GM23338 (cell line): ENCODE measurements at regions not wholly inside any gene's neighbourhood (a gene's known extent, or its start where the extent isn't known, plus 50 kb on each side); places are given as distances from the start of the nearest gene placed in this dataset.
A peak's percentile ranks its signal among the peaks of the same experiment; 100 is the strongest.

Experiments
- ATAC-seq: fragments of 200-7000 bp; cut with Tn5 transposase; 3 replicates; pipeline ENCODE4 v1.9.1; 2020
- DNase-seq: peaks from one replicate; pipeline ENCODE4 v3.0.0-alpha.2; 2015; ENCODE audit warnings: low spot score
- H2AFZ ChIP-seq: fragments of 200-600 bp; sonication (generic); 2 replicates; pipeline ENCODE4 v1.8.0; 2016; ENCODE audit warnings: antibody characterized with exemption, mild to moderate bottlenecking, moderate library complexity
- H3F3A ChIP-seq: fragments of 200-600 bp; sonication (generic); replicated peaks from 2 replicates; pipeline ENCODE4 v1.8.0; 2017; ENCODE audit warnings: antibody characterized with exemption, mixed run types, low read depth
- H3K27ac ChIP-seq: fragments of 200-600 bp; sonication (generic); 2 replicates; pipeline ENCODE4 v1.6.1; 2016; ENCODE audit warnings: low read depth
- H3K27me3 ChIP-seq: fragments of 200-600 bp; sonication (generic); 2 replicates; pipeline ENCODE4 v1.8.0; 2016; ENCODE audit warnings: mild to moderate bottlenecking, mixed run types, moderate library complexity; ENCODE audit not compliant: insufficient read depth
- H3K36me3 ChIP-seq: fragments of 200-600 bp; sonication (generic); 2 replicates; pipeline ENCODE4 v1.8.0; 2016; ENCODE audit warnings: mild to moderate bottlenecking; ENCODE audit not compliant: insufficient read depth
- H3K4me1 ChIP-seq: fragments of 200-600 bp; sonication (generic); 2 replicates; pipeline ENCODE4 v1.8.0; 2016; ENCODE audit warnings: mild to moderate bottlenecking, moderate library complexity; ENCODE audit not compliant: insufficient read depth
- H3K4me2 ChIP-seq: fragments of 200-600 bp; sonication (generic); 2 replicates; pipeline ENCODE4 v1.7.1; 2017; ENCODE audit warnings: mixed run types
- H3K4me3 ChIP-seq: fragments of 200-600 bp; sonication (generic); 2 replicates; pipeline ENCODE4 v1.6.1; 2016; ENCODE audit warnings: mixed run types
- H3K79me2 ChIP-seq: fragments of 200-600 bp; sonication (generic); replicated peaks from 2 replicates; pipeline ENCODE4 v1.8.0; 2017; ENCODE audit warnings: mild to moderate bottlenecking; ENCODE audit not compliant: insufficient read depth
- H3K9me2 ChIP-seq: fragments of 200-600 bp; sonication (generic); 2 replicates; pipeline ENCODE4 v1.8.0; 2017; ENCODE audit not compliant: insufficient read depth
- H4K20me1 ChIP-seq: fragments of 200-600 bp; sonication (generic); replicated peaks from 2 replicates; pipeline ENCODE4 v1.8.0; 2017; ENCODE audit warnings: mild to moderate bottlenecking; ENCODE audit not compliant: insufficient read depth
- H3K27ac Mint-ChIP-seq: 2 replicates; pipeline ENCODE4 v1.8.0; 2020; ENCODE audit warnings: inconsistent platforms, mild to moderate bottlenecking, moderate library complexity, mixed read lengths
- H3K27me3 Mint-ChIP-seq: 3 replicates; pipeline ENCODE4 v1.8.0; 2022; ENCODE audit warnings: low read depth, mild to moderate bottlenecking, moderate library complexity, mixed read lengths, inconsistent platforms; ENCODE audit not compliant: insufficient read depth, poor library complexity
- H3K36me3 Mint-ChIP-seq: 3 replicates; pipeline ENCODE4 v1.8.0; 2021; ENCODE audit warnings: low read depth, mild to moderate bottlenecking, inconsistent platforms, moderate library complexity, mixed read lengths
- H3K4me1 Mint-ChIP-seq: 3 replicates; pipeline ENCODE4 v1.8.0; 2020; ENCODE audit warnings: mild to moderate bottlenecking, inconsistent platforms, mixed read lengths
- H3K4me3 Mint-ChIP-seq: 3 replicates; pipeline ENCODE4 v1.8.0; 2021; ENCODE audit warnings: moderate library complexity, mild to moderate bottlenecking, inconsistent platforms, mixed read lengths
- H3K9me3 Mint-ChIP-seq: 3 replicates; pipeline ENCODE4 v1.8.0; 2020; ENCODE audit warnings: moderate library complexity, mild to moderate bottlenecking, inconsistent platforms, mixed read lengths
- ZNF462 ChIP-seq: fragments of 250-450 bp; sonication (Bioruptor Pico); IDR thresholded peaks from 2 replicates; pipeline ENCODE4 v1.5.0; 2020; ENCODE audit warnings: mild to moderate bottlenecking, moderate library complexity
- TF ChIP-seq, protein P1 (sequence below): IDR thresholded peaks from one replicate; pipeline ENCODE4 v1.6.1; 2018; ENCODE audit warnings: antibody characterized with exemption; ENCODE audit not compliant: unreplicated experiment

DNA sequence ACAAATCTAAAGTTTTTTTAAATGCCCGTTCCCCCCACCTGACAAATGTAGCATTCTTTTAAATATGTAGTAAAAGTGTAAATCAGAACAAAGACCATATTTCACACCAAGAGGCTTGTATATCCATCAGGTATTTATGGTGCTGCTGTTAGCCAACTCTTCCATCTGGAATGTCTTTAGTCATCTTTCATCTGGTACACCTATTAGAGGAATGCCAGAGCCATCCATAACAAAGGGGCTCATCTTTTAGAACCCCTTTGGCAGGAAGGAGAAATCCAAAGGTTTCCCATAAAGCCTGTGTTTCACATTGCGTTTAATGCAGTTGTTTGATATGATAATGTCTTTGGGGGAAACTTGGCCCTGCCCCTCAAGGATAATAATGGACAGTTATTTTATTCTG, 79.3 kb upstream of the C1orf87 start:
- H3K36me3 Mint-ChIP-seq, result no peaks in the 10 kb centered on the region
- Histone ChIP-seq H3K4me1 (no peaks in the 10 kb centered on the region), H3K79me2 (no peaks in the 10 kb centered on the region), H3K36me3 (no peaks in the 10 kb centered on the region), H3K9me2 (no peaks in the 10 kb centered on the region), H3F3A (no peaks in the 10 kb centered on the region), H2AFZ (no peak overlapping the region), H3K27me3 (no peaks in the 10 kb centered on the region), H3K4me2 (no peak overlapping the region; the same call in 1 of the 2 replicates), H3K4me3 (no peak overlapping the region), H4K20me1 (no peaks in the 10 kb centered on the region), H3K27ac (no peak overlapping the region)
- no peaks in the 10 kb centered on the region for H3K9me3 Mint-ChIP-seq
- no peak overlapping the region for H3K4me3 Mint-ChIP-seq
- 0 out of 2 replicates have a peak, but pooled peaks have one; percentile 24 for TF ChIP-seq ZNF462
- TF ChIP-seq, protein P1, sequence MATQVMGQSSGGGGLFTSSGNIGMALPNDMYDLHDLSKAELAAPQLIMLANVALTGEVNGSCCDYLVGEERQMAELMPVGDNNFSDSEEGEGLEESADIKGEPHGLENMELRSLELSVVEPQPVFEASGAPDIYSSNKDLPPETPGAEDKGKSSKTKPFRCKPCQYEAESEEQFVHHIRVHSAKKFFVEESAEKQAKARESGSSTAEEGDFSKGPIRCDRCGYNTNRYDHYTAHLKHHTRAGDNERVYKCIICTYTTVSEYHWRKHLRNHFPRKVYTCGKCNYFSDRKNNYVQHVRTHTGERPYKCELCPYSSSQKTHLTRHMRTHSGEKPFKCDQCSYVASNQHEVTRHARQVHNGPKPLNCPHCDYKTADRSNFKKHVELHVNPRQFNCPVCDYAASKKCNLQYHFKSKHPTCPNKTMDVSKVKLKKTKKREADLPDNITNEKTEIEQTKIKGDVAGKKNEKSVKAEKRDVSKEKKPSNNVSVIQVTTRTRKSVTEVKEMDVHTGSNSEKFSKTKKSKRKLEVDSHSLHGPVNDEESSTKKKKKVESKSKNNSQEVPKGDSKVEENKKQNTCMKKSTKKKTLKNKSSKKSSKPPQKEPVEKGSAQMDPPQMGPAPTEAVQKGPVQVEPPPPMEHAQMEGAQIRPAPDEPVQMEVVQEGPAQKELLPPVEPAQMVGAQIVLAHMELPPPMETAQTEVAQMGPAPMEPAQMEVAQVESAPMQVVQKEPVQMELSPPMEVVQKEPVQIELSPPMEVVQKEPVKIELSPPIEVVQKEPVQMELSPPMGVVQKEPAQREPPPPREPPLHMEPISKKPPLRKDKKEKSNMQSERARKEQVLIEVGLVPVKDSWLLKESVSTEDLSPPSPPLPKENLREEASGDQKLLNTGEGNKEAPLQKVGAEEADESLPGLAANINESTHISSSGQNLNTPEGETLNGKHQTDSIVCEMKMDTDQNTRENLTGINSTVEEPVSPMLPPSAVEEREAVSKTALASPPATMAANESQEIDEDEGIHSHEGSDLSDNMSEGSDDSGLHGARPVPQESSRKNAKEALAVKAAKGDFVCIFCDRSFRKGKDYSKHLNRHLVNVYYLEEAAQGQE, result no peak
- H3K4me1 Mint-ChIP-seq, result peaks cover 16% of the 10 kb centered on the region
- H3K27ac Mint-ChIP-seq, result no peak overlapping the region
- H3K27me3 Mint-ChIP-seq, result no peaks in the 10 kb centered on the region
- peak; percentile 61 for DNase-seq
- no peak for ATAC-seq
